Liver (tissue), 3 donors: ENCODE measurements at regions not wholly inside any gene's neighbourhood (a gene's known extent, or its start where the extent isn't known, plus 50 kb on each side); places are given as distances from the start of the nearest gene placed in this dataset.

Experiments used
- CTCF ChIP-seq: fragments of 150-350 bp; IDR thresholded peaks from 2 replicates; pipeline ENCODE4 v1.5.1; 2017; ENCODE audit warnings: improper control_type of control experiment, low read depth, low read length; ENCODE audit not compliant: missing input control
- EGR1 ChIP-seq, 2 donors: IDR thresholded peaks; 2 replicates each; pipeline ENCODE4 v1.6.1; 2016 to 2018; ENCODE audit warnings: antibody characterized with exemption in 2 of 2, low read depth in 2 of 2
- FOXA1 ChIP-seq: IDR thresholded peaks from 2 replicates; pipeline ENCODE4 v1.6.1; 2016; ENCODE audit warnings: antibody characterized with exemption
- GABPA ChIP-seq, 2 donors: IDR thresholded peaks in 1 of 2; conservative IDR thresholded peaks in 1 of 2; 2 replicates each; pipeline ENCODE4 v1.6.1; 2016; ENCODE audit warnings: antibody characterized with exemption in 2 of 2, mild to moderate bottlenecking in 1 of 2, moderate library complexity in 1 of 2
- HNF4A ChIP-seq, 2 donors: conservative IDR thresholded peaks; 2 replicates each; pipeline ENCODE4 v1.6.1; 2016; ENCODE audit warnings: antibody characterized with exemption in 2 of 2, mild to moderate bottlenecking in 2 of 2
- MAX ChIP-seq: IDR thresholded peaks from 2 replicates; pipeline ENCODE4 v1.6.1; 2016; ENCODE audit warnings: antibody characterized with exemption
- RAD21 ChIP-seq, 2 donors: IDR thresholded peaks; 2 replicates each; pipeline ENCODE4 v1.6.1; 2016; ENCODE audit warnings: antibody characterized with exemption in 2 of 2, mild to moderate bottlenecking in 2 of 2
- REST ChIP-seq: IDR thresholded peaks from 2 replicates; pipeline ENCODE4 v1.6.1; 2016; ENCODE audit warnings: antibody characterized with exemption, mild to moderate bottlenecking
- YY1 ChIP-seq: IDR thresholded peaks from 2 replicates; pipeline ENCODE4 v1.6.1; 2016; ENCODE audit warnings: antibody characterized with exemption, mild to moderate bottlenecking
- ZBTB33 ChIP-seq: IDR thresholded peaks from 2 replicates; pipeline ENCODE4 v1.6.1; 2016; ENCODE audit warnings: antibody characterized with exemption
- donor health status: healthy.
- donor health status: healthy.

GRCh38 chr20:24815196-24815815 is 133.8 kb upstream of the CST7 start:
- TF ChIP-seq RAD21 (IDR thresholded peaks at IDR 0.05): no peak
- TF ChIP-seq CTCF: no peak
- TF ChIP-seq HNF4A (conservative IDR thresholded peaks at IDR 0.05): no peak
- TF ChIP-seq REST: no peak
- TF ChIP-seq MAX: no peak
- TF ChIP-seq ZBTB33: no peak
- TF ChIP-seq GABPA (IDR thresholded peaks at IDR 0.05 in 1 of 2, conservative IDR thresholded peaks at IDR 0.05 in 1 of 2): no peak
- TF ChIP-seq YY1: no peak
- no peak for TF ChIP-seq EGR1 (IDR thresholded peaks at IDR 0.05; ENCODE audit: low read depth in 2 of 2)
- no peak for TF ChIP-seq FOXA1
